Epidermal melanocyte (primary cell): ENCODE measurements at regions not wholly inside any gene's neighbourhood (a gene's known extent, or its start where the extent isn't known, plus 50 kb on each side); places are given as distances from the start of the nearest gene placed in this dataset.

Source experiments
- DNase-seq: peaks from one replicate; pipeline ENCODE4 v3.0.0; 2011; ENCODE audit warnings: low spot score; ENCODE audit not compliant: insufficient read length

DNA sequence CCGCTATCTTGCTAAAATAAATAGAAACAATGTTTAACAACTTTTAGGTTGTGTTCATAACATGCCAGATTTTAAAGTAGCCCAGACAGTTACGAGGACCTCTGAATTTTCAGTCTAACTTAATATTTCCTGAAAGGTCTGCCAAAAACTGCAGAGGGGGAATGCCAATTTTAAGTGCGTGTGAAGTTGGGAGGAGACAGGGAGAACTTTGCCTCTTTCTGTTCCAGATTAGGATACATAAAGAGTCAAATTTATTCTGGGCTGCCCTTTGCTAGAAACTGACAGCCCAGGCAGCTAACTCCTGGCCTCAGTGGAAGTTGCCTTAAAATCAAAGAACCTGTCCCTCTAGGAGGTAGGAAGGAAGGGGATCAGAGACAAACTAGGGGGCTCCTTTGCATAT lies 52.3 kb upstream of the PIP4K2A start:
- no peak for DNase-seq

DNA sequence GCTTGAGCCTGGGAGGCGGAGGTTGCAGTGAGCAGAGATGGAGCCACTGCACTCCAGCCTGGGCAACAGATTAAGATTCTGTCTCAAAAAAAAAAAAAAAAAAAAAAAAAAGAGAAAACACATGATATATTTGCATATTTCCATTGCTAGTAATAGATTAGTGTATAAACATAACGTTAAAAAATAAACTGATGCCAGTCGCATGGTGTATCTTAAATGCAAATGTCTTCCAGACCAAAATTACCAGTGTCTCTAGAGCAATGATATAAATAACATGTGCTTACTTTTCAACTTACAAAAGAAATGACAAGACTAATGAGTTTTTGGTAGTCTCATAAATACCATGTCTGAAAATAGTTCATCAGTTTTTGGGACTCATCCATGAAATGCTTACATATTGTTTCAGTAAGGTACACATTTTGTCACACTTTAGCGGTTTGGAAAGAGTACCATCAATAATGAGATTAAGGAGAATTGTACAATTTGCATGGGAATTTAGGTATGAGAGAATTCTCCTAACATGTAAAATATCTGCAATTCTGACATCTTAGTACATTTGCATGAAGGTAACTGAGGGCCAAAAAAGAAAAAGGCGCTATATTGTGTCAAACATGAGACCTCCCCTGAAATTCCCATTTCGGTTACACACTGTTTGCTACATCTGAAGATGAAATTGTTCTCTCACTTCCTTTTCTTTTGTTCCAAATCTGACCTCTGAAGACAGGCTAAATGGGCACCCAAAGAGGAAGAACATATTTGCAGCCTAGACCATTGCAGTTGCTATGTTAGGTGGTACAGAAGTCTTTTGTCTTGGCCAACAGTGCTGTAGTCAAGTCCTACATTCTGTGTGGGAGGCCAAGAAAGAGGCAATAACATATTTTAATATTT lies 51.5 kb upstream of the PIP4K2A start:
- DNase-seq, result no peak

DNA sequence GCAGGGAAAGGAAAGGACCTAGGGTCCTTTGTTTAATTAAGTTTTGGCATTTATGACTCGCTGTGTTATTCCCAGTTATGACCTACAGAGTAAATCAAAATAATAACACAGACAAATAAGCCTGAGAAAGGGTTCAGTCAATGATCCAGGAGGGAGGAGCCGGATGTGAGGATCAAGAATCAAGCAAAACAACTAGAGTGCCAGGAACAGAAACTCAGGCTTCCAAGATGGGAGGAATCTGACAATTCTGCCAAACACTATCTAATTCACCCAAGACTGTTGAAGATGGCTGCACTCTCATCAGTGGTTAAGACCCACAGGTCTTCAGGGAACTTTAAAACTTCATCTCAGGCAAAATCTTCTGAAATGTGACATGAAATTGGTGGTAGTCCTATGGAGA lies 50.3 kb upstream of the PIP4K2A start:
- DNase-seq, result no peak
